ENCODE measurements at regions not wholly inside any gene's neighbourhood (a gene's known extent, or its start where the extent isn't known, plus 50 kb on each side); places are given as distances from the start of the nearest gene placed in this dataset.

GRCh38 chr6:163843218-163843617 lies 428.7 kb downstream of the QKI start:
- Histone ChIP-seq H3K36me3 (ENCODE audit: control insufficient read depth, low read length) (no peaks in the 10 kb centered on the region), H3F3A (ENCODE audit: control insufficient read depth, insufficient read depth) (no peaks in the 10 kb centered on the region), H3K9me2 (replicated peaks; ENCODE audit: control insufficient read depth, low read length) (no peaks in the 10 kb centered on the region), H3K27ac (ENCODE audit: low read depth, low read length) (no peak overlapping the region), H3K27me3 (ENCODE audit: control insufficient read depth, low read length) (no peaks in the 10 kb centered on the region), H3K4me1 (ENCODE audit: control insufficient read depth, low read length) (no peaks in the 10 kb centered on the region), H3K4me2 (ENCODE audit: low read length) (no peak overlapping the region), H3K4me3 (ENCODE audit: low read length) (no peak overlapping the region), H4K20me1 (ENCODE audit: control insufficient read depth, insufficient read depth, low read depth, low read length) (no peaks in the 10 kb centered on the region), H3K79me2 (ENCODE audit: control insufficient read depth, low read length) (no peaks in the 10 kb centered on the region), H3K9me3 (ENCODE audit: control insufficient read depth, insufficient read depth, low read length) (peaks cover 9% of the 10 kb centered on the region; the same call in 1 of the 2 replicates)
- TF ChIP-seq EZH2phosphoT487 (IDR thresholded peaks at IDR 0.05; ENCODE audit: borderline replicate concordance, low read length), result no peak
- no peak for TF ChIP-seq CTCF (IDR thresholded peaks at IDR 0.05; ENCODE audit: low read depth, low read length, poor library complexity, severe bottlenecking)

- no peaks in the 10 kb centered on the region for H3F3A ChIP-seq (ENCODE audit: control insufficient read depth, insufficient read depth)
- no peak overlapping the region for H3K4me3 ChIP-seq (ENCODE audit: low read length)
- TF ChIP-seq CTCF (IDR thresholded peaks at IDR 0.05; ENCODE audit: low read depth, low read length, poor library complexity, severe bottlenecking), result no peak
- TF ChIP-seq EZH2phosphoT487 (IDR thresholded peaks at IDR 0.05; ENCODE audit: borderline replicate concordance, low read length), result no peak
- H3K9me3 ChIP-seq (ENCODE audit: control insufficient read depth, insufficient read depth, low read length), result peaks cover 9% of the 10 kb centered on the region; the same call in 1 of the 2 replicates
- no peaks in the 10 kb centered on the region for H4K20me1 ChIP-seq (ENCODE audit: control insufficient read depth, insufficient read depth, low read depth, low read length)
- H3K4me1 ChIP-seq (ENCODE audit: control insufficient read depth, low read length), result no peaks in the 10 kb centered on the region
- 0 out of 2 replicates have a peak, but pooled peaks cover 3% of the 10 kb centered on the region for H3K27me3 ChIP-seq (ENCODE audit: control insufficient read depth, low read length)
- H3K4me2 ChIP-seq (ENCODE audit: low read length), result no peak overlapping the region
- H3K9me2 ChIP-seq (replicated peaks; ENCODE audit: control insufficient read depth, low read length), result no peaks in the 10 kb centered on the region
- H3K36me3 ChIP-seq (ENCODE audit: control insufficient read depth, low read length), result no peaks in the 10 kb centered on the region
- no peaks in the 10 kb centered on the region for H3K79me2 ChIP-seq (ENCODE audit: control insufficient read depth, low read length)
- H3K27ac ChIP-seq (ENCODE audit: low read depth, low read length), result no peak overlapping the region
Observed at GRCh38 chr6:163842467-163842866, 427.9 kb downstream of the QKI start.

DNA sequence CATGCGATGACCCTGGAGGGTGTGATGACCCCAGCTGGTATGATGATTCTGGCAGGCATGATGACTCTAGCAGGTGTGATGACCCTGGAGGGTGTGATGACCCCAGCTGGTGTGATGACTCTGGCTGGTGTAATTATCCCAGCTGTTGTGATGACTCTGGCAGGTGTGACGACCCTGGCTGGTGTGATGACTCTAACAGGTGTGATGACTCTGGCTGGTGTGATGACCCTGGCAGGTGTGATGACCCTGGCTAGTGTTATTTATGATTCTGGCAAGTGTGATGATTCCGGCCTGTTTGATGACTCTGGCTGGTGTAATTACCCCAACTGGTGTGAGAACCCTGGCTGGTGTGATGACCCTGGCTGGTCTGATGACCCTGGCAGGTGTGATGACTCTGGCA lies 427.2 kb downstream of the QKI start:
- no peak for TF ChIP-seq EZH2phosphoT487 (IDR thresholded peaks at IDR 0.05; ENCODE audit: borderline replicate concordance, low read length)
- TF ChIP-seq CTCF (IDR thresholded peaks at IDR 0.05; ENCODE audit: low read depth, low read length, poor library complexity, severe bottlenecking), result no peak
- no peaks in the 10 kb centered on the region for H4K20me1 ChIP-seq (ENCODE audit: control insufficient read depth, insufficient read depth, low read depth, low read length)
- peaks cover 9% of the 10 kb centered on the region; the same call in 1 of the 2 replicates for H3K9me3 ChIP-seq (ENCODE audit: control insufficient read depth, insufficient read depth, low read length)
- no peak overlapping the region for H3K4me3 ChIP-seq (ENCODE audit: low read length)
- no peaks in the 10 kb centered on the region for H3K4me1 ChIP-seq (ENCODE audit: control insufficient read depth, low read length)
- no peaks in the 10 kb centered on the region for H3K9me2 ChIP-seq (replicated peaks; ENCODE audit: control insufficient read depth, low read length)
- H3K27me3 ChIP-seq (ENCODE audit: control insufficient read depth, low read length), result 0 out of 2 replicates have a peak, but pooled peaks cover 3% of the 10 kb centered on the region
- H3K4me2 ChIP-seq (ENCODE audit: low read length), result no peak overlapping the region
- no peaks in the 10 kb centered on the region for H3F3A ChIP-seq (ENCODE audit: control insufficient read depth, insufficient read depth)
- no peak overlapping the region for H3K27ac ChIP-seq (ENCODE audit: low read depth, low read length)
- no peaks in the 10 kb centered on the region for H3K36me3 ChIP-seq (ENCODE audit: control insufficient read depth, low read length)
- H3K79me2 ChIP-seq (ENCODE audit: control insufficient read depth, low read length), result no peaks in the 10 kb centered on the region
